Body of pancreas (tissue), 4 donors: ENCODE measurements at regions not wholly inside any gene's neighbourhood (a gene's known extent, or its start where the extent isn't known, plus 50 kb on each side); places are given as distances from the start of the nearest gene placed in this dataset.

Experiments used
- ATAC-seq: fragments of 150-250 bp; one replicate; pipeline ENCODE4 v1.9.1; 2016
- DNase-seq, 4 donors: peaks; one replicate each; pipeline ENCODE4 v3.0.0-alpha.2; 2019
- H3K27ac ChIP-seq, 4 donors: fragments of 200-600 bp; sonication (generic); 1 replicate in 3 of 4; 2 replicates in 1 of 4; pipeline versions ENCODE4 v1.5.1 to v1.6.1; 2016 to 2019; ENCODE audit warnings: mild to moderate bottlenecking in 1 of 4, mixed read lengths in 1 of 4, moderate library complexity in 1 of 4
- H3K27me3 ChIP-seq, 2 donors: fragments of 200-600 bp; sonication (generic); one replicate each; pipeline ENCODE4 v1.6.0; 2016; ENCODE audit warnings: mild to moderate bottlenecking in 1 of 2
- H3K36me3 ChIP-seq, 2 donors: fragments of 200-600 bp; sonication (generic); replicated peaks in 1 of 2; 2 replicates each; pipeline ENCODE4 v1.5.1; 2016; ENCODE audit warnings: low read depth in 2 of 2; ENCODE audit not compliant: insufficient read depth in 1 of 2
- H3K4me1 ChIP-seq: fragments of 200-600 bp; sonication (generic); one replicate; pipeline ENCODE4 v1.6.0; 2016
- H3K4me3 ChIP-seq, 2 donors: fragments of 200-600 bp; sonication (generic); 1 replicate in 1 of 2; 2 replicates in 1 of 2; pipeline ENCODE4 v1.5.1; 2016 to 2019
- H3K9me3 ChIP-seq, 3 donors: fragments of 200-600 bp; sonication (generic); 1 replicate in 2 of 3; 2 replicates in 1 of 3; pipeline ENCODE4 v1.5.1; 2016
- POLR2A ChIP-seq, 3 donors: fragments of 450-650 bp; IDR thresholded peaks; one replicate each; pipeline ENCODE4 v1.6.1; 2016; ENCODE audit warnings: antibody characterized with exemption in 3 of 3, mild to moderate bottlenecking in 2 of 3
- WGBS, 2 donors: methylation state at CpG; one replicate each; pipeline ENCODE4 v1.1.5; 2017; 5-methylcytosine and 5-hydroxymethylcytosine counted together
- intact Hi-C: fragments of 100-400 bp; cut with DNase I; formaldehyde crosslinking; loops from one replicate; pipeline ENCODE4 v1.15.1; 2023
- TF ChIP-seq, protein P1 (sequence below), 7 experiments: fragments of 450-650 bp in 4 of 7; fragments of 200-600 bp in 3 of 7; sonication (generic) in 3 of 7; IDR thresholded peaks; one replicate each; pipeline ENCODE4 v1.5.1; 2016 to 2019; ENCODE audit warnings: antibody characterized with exemption in 7 of 7

DNA sequence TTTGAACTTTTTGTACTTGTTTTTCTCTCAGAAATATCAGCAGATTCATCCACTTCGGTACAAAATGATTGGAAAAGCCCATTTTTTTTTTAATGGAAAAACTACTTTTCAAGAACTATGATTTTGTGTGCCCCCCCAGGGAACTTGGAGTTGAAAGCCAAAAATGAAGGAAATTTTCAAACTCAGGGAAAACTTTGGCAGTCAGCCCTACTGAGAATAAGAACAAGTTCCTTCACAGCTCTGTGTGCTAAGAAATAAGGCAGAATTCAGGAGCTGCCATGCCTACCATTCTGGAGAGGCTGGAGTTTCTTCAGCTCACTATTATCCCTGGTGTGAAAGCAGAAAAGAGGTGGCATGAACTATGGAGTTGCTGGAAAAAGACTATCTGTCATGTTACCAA lies 226.0 kb upstream of the SLC35G4 start:
- 0 to 45% methylated on average over 1 of the region's 1 CpG for WGBS, 2 donors
- TF ChIP-seq, protein P1, sequence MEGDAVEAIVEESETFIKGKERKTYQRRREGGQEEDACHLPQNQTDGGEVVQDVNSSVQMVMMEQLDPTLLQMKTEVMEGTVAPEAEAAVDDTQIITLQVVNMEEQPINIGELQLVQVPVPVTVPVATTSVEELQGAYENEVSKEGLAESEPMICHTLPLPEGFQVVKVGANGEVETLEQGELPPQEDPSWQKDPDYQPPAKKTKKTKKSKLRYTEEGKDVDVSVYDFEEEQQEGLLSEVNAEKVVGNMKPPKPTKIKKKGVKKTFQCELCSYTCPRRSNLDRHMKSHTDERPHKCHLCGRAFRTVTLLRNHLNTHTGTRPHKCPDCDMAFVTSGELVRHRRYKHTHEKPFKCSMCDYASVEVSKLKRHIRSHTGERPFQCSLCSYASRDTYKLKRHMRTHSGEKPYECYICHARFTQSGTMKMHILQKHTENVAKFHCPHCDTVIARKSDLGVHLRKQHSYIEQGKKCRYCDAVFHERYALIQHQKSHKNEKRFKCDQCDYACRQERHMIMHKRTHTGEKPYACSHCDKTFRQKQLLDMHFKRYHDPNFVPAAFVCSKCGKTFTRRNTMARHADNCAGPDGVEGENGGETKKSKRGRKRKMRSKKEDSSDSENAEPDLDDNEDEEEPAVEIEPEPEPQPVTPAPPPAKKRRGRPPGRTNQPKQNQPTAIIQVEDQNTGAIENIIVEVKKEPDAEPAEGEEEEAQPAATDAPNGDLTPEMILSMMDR (IDR thresholded peaks at IDR 0.05), result no peak
- TF ChIP-seq POLR2A (IDR thresholded peaks at IDR 0.05), result no peak
- H3K27me3 ChIP-seq, result no peaks in the 10 kb centered on the region
- no peaks in the 10 kb centered on the region for H3K4me1 ChIP-seq
- H3K36me3 ChIP-seq, result no peaks in the 10 kb centered on the region
- DNase-seq (no peak), ATAC-seq (no peak)
- no peak overlapping the region for H3K27ac ChIP-seq
- H3K9me3 ChIP-seq, result no peaks in the 10 kb centered on the region
- H3K4me3 ChIP-seq, result no peak overlapping the region
- intact Hi-C loops, result no loop called here

DNA sequence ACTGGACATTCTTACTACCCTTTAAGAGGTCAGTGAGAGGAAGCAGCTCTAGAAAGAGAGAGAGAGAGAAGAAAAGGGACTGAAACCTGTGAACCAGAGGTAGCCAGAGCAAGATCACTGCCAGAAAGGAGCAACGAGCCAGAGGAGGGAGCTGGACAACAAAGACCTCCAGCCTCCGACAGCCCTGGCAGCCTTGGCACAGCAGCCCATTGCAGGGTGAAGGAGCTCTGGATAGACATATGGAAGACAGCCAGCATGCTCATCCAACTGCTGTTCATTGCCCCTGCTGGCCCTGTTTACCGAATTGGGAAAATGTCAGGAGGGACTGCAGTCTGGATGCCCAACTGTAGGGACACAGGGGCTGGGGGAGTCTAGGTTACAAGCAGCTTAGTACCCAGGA lies 228.4 kb upstream of the SLC35G4 start:
- DNase-seq (no peak), ATAC-seq (no peak)
- H3K36me3 ChIP-seq, result no peaks in the 10 kb centered on the region
- intact Hi-C loops, result no loop called here
- WGBS, 2 donors, result 75 to 79% methylated on average over 3 of the region's 3 CpGs
- H3K4me3 ChIP-seq, result no peak overlapping the region
- H3K4me1 ChIP-seq, result no peaks in the 10 kb centered on the region
- no peak for TF ChIP-seq POLR2A (IDR thresholded peaks at IDR 0.05)
- TF ChIP-seq, protein P1 (IDR thresholded peaks at IDR 0.05), result no peak
- no peak overlapping the region for H3K27ac ChIP-seq
- H3K27me3 ChIP-seq, result no peaks in the 10 kb centered on the region
- no peaks in the 10 kb centered on the region for H3K9me3 ChIP-seq

DNA sequence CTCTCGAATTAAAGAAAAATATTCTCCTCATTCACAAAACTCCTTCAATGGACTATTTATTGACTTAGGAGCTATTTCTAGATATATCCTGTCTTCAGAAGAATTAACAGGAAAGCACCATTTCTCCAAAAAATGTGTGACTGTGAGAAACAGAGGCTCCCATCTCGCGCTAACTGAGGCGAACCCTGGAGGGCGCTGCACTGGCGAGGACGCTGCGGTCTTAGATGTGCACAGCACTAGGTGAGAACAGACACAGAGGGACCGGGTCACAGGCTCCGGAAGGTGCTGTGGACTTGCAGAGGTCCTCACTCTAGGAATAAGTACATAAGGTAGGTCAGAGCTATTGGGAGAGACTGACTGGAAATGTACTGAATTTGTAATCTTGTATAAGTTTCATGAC lies 229.7 kb upstream of the SLC35G4 start:
- no peak for TF ChIP-seq POLR2A (IDR thresholded peaks at IDR 0.05)
- TF ChIP-seq, protein P1 (IDR thresholded peaks at IDR 0.05), result no peak
- Histone ChIP-seq H3K36me3 (no peaks in the 10 kb centered on the region), H3K4me1 (no peaks in the 10 kb centered on the region), H3K9me3 (no peaks in the 10 kb centered on the region), H3K27ac (no peak overlapping the region), H3K27me3 (no peaks in the 10 kb centered on the region), H3K4me3 (no peak overlapping the region)
- WGBS, 2 donors, result 82 to 85% methylated on average over 10 of the region's 10 CpGs
- ATAC-seq, result no peak
- intact Hi-C loops, result no loop called here
- DNase-seq, result no peak

DNA sequence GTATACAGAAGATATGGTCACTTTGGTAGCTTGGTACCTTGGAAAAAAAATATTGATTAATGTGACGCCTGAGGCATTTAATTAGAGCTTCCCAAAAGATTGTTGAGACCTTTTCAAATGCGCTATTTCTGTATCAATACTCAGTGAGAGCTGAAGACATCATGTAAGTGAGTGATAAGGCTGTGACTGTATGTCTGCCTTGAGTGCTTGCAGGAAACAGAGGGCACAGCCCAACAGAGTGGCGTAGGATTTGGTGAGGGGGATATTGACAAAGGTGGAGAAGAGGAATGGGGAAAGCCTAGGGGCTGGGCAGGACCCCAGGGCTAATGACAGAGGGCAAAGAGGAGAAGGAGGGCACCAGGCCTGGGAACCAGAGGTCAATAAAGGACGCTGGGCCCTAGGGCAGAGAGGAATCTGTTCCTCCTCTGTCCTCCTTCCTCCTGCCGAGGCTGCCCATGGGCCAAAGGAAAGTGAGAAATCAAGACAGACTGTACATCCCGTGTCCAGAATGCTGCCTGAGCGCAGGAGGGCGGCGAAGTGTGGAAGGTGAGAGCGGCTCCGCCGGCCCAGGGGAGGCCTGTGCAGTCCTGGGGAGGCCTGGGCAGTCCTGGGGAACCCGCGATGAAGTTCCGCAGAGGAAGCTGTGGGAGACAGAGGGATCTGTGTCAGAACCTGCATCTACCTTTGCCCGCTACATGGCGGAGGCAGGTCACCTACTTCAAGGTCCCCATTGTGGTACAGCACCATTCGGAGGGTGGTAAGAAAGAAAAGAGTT lies 228.6 kb upstream of the PIEZO2 start:
- H3K4me3 ChIP-seq, result no peak overlapping the region
- no peak for DNase-seq
- TF ChIP-seq, protein P1 (IDR thresholded peaks at IDR 0.05), result no peak
- no peak for TF ChIP-seq POLR2A (IDR thresholded peaks at IDR 0.05)
- H3K27ac ChIP-seq, result no peak overlapping the region
- H3K9me3 ChIP-seq, result no peaks in the 10 kb centered on the region
- no peak for ATAC-seq
- intact Hi-C loops, result no loop called here
- no peaks in the 10 kb centered on the region for H3K4me1 ChIP-seq
- WGBS, 2 donors, result 78 to 80% methylated on average over 18 of the region's 18 CpGs
- no peaks in the 10 kb centered on the region for H3K27me3 ChIP-seq
- H3K36me3 ChIP-seq, result no peaks in the 10 kb centered on the region

DNA sequence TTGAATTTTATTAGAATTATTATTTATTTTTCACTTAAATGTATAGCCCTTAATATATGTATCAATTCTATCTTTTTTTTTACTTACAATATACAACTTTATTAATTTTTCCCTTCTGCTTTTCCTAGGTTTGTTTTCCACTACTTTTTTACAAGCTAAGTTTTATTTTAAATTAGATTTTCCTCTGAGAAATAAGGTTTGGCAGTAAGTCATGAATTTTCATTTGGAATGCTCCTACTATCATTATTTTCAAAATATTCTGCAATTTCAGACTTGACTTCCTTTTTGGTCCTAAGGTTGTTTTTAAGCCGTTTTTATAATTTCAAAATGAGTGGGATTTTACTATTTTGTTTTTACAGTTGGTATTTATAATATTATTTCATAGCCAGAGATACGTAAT lies 222.8 kb upstream of the PIEZO2 start:
- no peak for DNase-seq
- Histone ChIP-seq H3K27me3 (no peaks in the 10 kb centered on the region), H3K4me1 (no peaks in the 10 kb centered on the region), H3K9me3 (no peaks in the 10 kb centered on the region), H3K36me3 (no peaks in the 10 kb centered on the region), H3K27ac (no peak overlapping the region), H3K4me3 (no peak overlapping the region)
- ATAC-seq, result no peak
- WGBS, 2 donors, result 35 to 43% methylated on average over 2 of the region's 2 CpGs
- TF ChIP-seq, protein P1 (IDR thresholded peaks at IDR 0.05), result no peak
- TF ChIP-seq POLR2A (IDR thresholded peaks at IDR 0.05), result no peak
- intact Hi-C loops, result no loop called here
